ENCODE measurements at regions not wholly inside any gene's neighbourhood (a gene's known extent, or its start where the extent isn't known, plus 50 kb on each side); places are given as distances from the start of the nearest gene placed in this dataset.

GRCh38 chr15:20106026-20106425 lies 435.6 kb downstream of the GOLGA6L6 start:
- TF ChIP-seq CTCF (IDR thresholded peaks at IDR 0.05; ENCODE audit: insufficient read depth, low read depth, low read length) (no peak), EZH2 (IDR thresholded peaks at IDR 0.05; ENCODE audit: insufficient read depth, low read length) (no peak)
